IMR-90 (cell line): ENCODE measurements at regions not wholly inside any gene's neighbourhood (a gene's known extent, or its start where the extent isn't known, plus 50 kb on each side); places are given as distances from the start of the nearest gene placed in this dataset.

Source experiments
- ATAC-seq: fragments of 200-7000 bp; cut with Tn5 transposase; 2 replicates; pipeline ENCODE4 v1.9.1; 2020; ENCODE audit warnings: low read depth, mild to moderate bottlenecking, moderate library complexity
- BruUV-seq: library from RNA; stranded (reverse); fragments of 400-500 nt; replicated peaks from 2 replicates; lab custom pipeline; 2021; lab: Mats Ljungman, UMichigan
- CTCF ChIA-PET: fragments of 300-600 bp; formaldehyde crosslinking; extraction: SDS; loops from one replicate; lab custom pipeline; 2021; ENCODE audit warnings: antibody characterized with exemption; lab: Yijun Ruan, JAX
- POLR2A ChIA-PET: fragments of 300-600 bp; sonication (Branson Sonifier 250); formaldehyde crosslinking; loops from one replicate; lab custom pipeline; 2022; ENCODE audit warnings: antibody characterized with exemption; ENCODE audit not compliant: unreplicated experiment; lab: Charles Lee
- DNase-seq: peaks from one replicate; pipeline ENCODE4 v3.0.0; 2013
- H2AFZ ChIP-seq: replicated peaks from 2 replicates; pipeline ENCODE3; 2013; ENCODE audit warnings: low read length, mild to moderate bottlenecking; ENCODE audit not compliant: poor library complexity
- H2AK5ac ChIP-seq: 2 replicates; pipeline ENCODE4 v1.6.1; 2013; ENCODE audit warnings: low read depth, low read length, inconsistent platforms
- H2AK9ac ChIP-seq: replicated peaks from 2 replicates; pipeline ENCODE3; 2013; ENCODE audit warnings: mild to moderate bottlenecking, low read depth, low read length, moderate library complexity; ENCODE audit not compliant: poor library complexity
- H2BK120ac ChIP-seq: 2 replicates; pipeline ENCODE4 v1.6.1; 2013; ENCODE audit warnings: low read depth, low read length, inconsistent platforms
- H2BK15ac ChIP-seq: 3 replicates; pipeline ENCODE4 v1.6.1; 2013; ENCODE audit warnings: low read depth, low read length, inconsistent platforms
- H2BK20ac ChIP-seq: 2 replicates; pipeline ENCODE4 v1.6.1; 2013; ENCODE audit warnings: low read depth, mild to moderate bottlenecking, inconsistent platforms, low read length, moderate library complexity
- H2BK5ac ChIP-seq: 2 replicates; pipeline ENCODE4 v1.6.1; 2013; ENCODE audit warnings: mild to moderate bottlenecking, low read depth, low read length, inconsistent platforms; ENCODE audit not compliant: poor library complexity, severe bottlenecking
- H3K14ac ChIP-seq: replicated peaks from 2 replicates; pipeline ENCODE4 v1.6.1; 2013; ENCODE audit warnings: low read depth, low read length, inconsistent platforms
- H3K18ac ChIP-seq: 2 replicates; pipeline ENCODE4 v1.6.1; 2013; ENCODE audit warnings: low read depth, low read length, control low read depth
- H3K23ac ChIP-seq: 2 replicates; pipeline ENCODE4 v1.6.1; 2013; ENCODE audit warnings: low read depth, low read length, inconsistent platforms
- H3K27ac ChIP-seq: 2 replicates; pipeline ENCODE4 v1.5.1; 2013; ENCODE audit warnings: mild to moderate bottlenecking, control low read depth, low read length; ENCODE audit not compliant: insufficient read depth
- H3K27me3 ChIP-seq: 2 replicates; pipeline ENCODE4 v1.6.1; 2013; ENCODE audit warnings: low read length; ENCODE audit not compliant: control insufficient read depth, insufficient read depth
- H3K36me3 ChIP-seq: 2 replicates; pipeline ENCODE4 v1.6.1; 2013; ENCODE audit warnings: low read length, mixed read lengths; ENCODE audit not compliant: control insufficient read depth, insufficient read depth
- H3K4ac ChIP-seq: 2 replicates; pipeline ENCODE4 v1.6.1; 2013; ENCODE audit warnings: low read depth, low read length, inconsistent platforms
- H3K4me1 ChIP-seq: 2 replicates; pipeline ENCODE4 v1.6.1; 2013; ENCODE audit warnings: low read length, mixed read lengths; ENCODE audit not compliant: control insufficient read depth, insufficient read depth
- H3K4me2 ChIP-seq: 2 replicates; pipeline ENCODE4 v1.6.1; 2013; ENCODE audit warnings: low read depth, mild to moderate bottlenecking, control low read depth, low read length, moderate library complexity
- H3K4me3 ChIP-seq: 2 replicates; pipeline ENCODE4 v1.5.1; 2013; ENCODE audit warnings: low read depth, mild to moderate bottlenecking, control low read depth, low read length, moderate library complexity; ENCODE audit not compliant: insufficient read depth
- H3K56ac ChIP-seq: 2 replicates; pipeline ENCODE4 v1.6.1; 2013; ENCODE audit warnings: low read length, inconsistent platforms; ENCODE audit not compliant: insufficient read depth; ENCODE audit errors: extremely low read depth
- H3K79me1 ChIP-seq, 2 experiments: 2 replicates each; pipeline ENCODE4 v1.6.1; 2013; ENCODE audit warnings: low read length in 2 of 2, inconsistent platforms in 1 of 2, low read depth in 1 of 2
- H3K9ac ChIP-seq: 2 replicates; pipeline ENCODE4 v1.6.1; 2013; ENCODE audit warnings: low read depth, low read length, control low read depth
- H3K9me1 ChIP-seq: 2 replicates; pipeline ENCODE4 v1.6.1; 2013; ENCODE audit warnings: low read length, inconsistent platforms; ENCODE audit not compliant: insufficient read depth
- H3K9me3 ChIP-seq: 2 replicates; pipeline ENCODE4 v1.6.1; 2013; ENCODE audit warnings: low read length; ENCODE audit not compliant: control insufficient read depth, insufficient read depth
- H4K20me1 ChIP-seq: 2 replicates; pipeline ENCODE4 v1.6.1; 2013; ENCODE audit warnings: low read length, inconsistent platforms; ENCODE audit not compliant: insufficient read depth
- H4K5ac ChIP-seq: 2 replicates; pipeline ENCODE4 v1.6.1; 2013; ENCODE audit warnings: mild to moderate bottlenecking, low read depth, low read length, control low read depth
- H4K8ac ChIP-seq, 2 experiments: 2 replicates each; pipeline ENCODE4 v1.6.1; 2013; ENCODE audit warnings: low read depth in 2 of 2, low read length in 2 of 2, control low read depth in 1 of 2, inconsistent platforms in 1 of 2
- H4K91ac ChIP-seq: 2 replicates; pipeline ENCODE4 v1.6.1; 2013; ENCODE audit warnings: low read depth, low read length, inconsistent platforms; ENCODE audit not compliant: insufficient read depth
- BHLHE40 ChIP-seq: fragments of 150-350 bp; IDR thresholded peaks from 2 replicates; pipeline ENCODE4 v1.6.1; 2016; ENCODE audit warnings: mild to moderate bottlenecking, low read depth, low read length
- CEBPB ChIP-seq: IDR thresholded peaks from 2 replicates; pipeline ENCODE4 v1.6.1; 2012; ENCODE audit warnings: low read depth, low read length, improper control_type of control experiment
- CHD1 ChIP-seq: IDR thresholded peaks from 2 replicates; pipeline ENCODE4 v1.6.1; 2012; ENCODE audit warnings: low read depth, low read length, improper control_type of control experiment
- FOS ChIP-seq: fragments of 150-350 bp; IDR thresholded peaks from 2 replicates; pipeline ENCODE4 v1.6.1; 2016; ENCODE audit warnings: low read depth, low read length
- MAFK ChIP-seq: IDR thresholded peaks from 2 replicates; pipeline ENCODE4 v1.6.1; 2012; ENCODE audit warnings: low read depth, low read length, improper control_type of control experiment
- MAZ ChIP-seq: IDR thresholded peaks from 2 replicates; pipeline ENCODE4 v1.6.1; 2012; ENCODE audit warnings: low read depth, mild to moderate bottlenecking, low read length, improper control_type of control experiment, moderate library complexity, borderline replicate concordance
- POLR2A ChIP-seq: IDR thresholded peaks from 2 replicates; pipeline ENCODE4 v1.6.1; 2012; ENCODE audit warnings: mild to moderate bottlenecking, low read depth, low read length
- RAD21 ChIP-seq: IDR thresholded peaks from 2 replicates; pipeline ENCODE4 v1.6.1; 2012; ENCODE audit warnings: low read length, improper control_type of control experiment
- RFX5 ChIP-seq: IDR thresholded peaks from 2 replicates; pipeline ENCODE4 v1.8.0; 2012; ENCODE audit warnings: low read depth, mild to moderate bottlenecking, low read length, moderate library complexity
- WGBS, 2 experiments: methylation state at CpG; one replicate each; pipeline versions ENCODE4 v1.1.5 to v1.1.7; 2013; ENCODE audit warnings: missing lambda C conversion rate in 2 of 2; ENCODE audit not compliant: insufficient read length in 1 of 2; ENCODE audit errors: extremely low coverage in 2 of 2; 5-methylcytosine and 5-hydroxymethylcytosine counted together
- dilution Hi-C: fragments of 300-500 bp; cut with HindIII; formaldehyde crosslinking; loops from one replicate; pipeline ENCODE4 v1.14.3; 2018; ENCODE audit warnings: low sequenced_read_pairs; ENCODE audit not compliant: unreplicated experiment
- in situ Hi-C: fragments of 300-500 bp; cut with MboI; formaldehyde crosslinking; loops from 3 replicates; pipeline ENCODE4 v1.14.3; 2019; ENCODE audit warnings: low sequenced_read_pairs, inconsistent platforms, mixed read lengths
- intact Hi-C: fragments of 100-400 bp; cut with micrococcal nuclease; formaldehyde crosslinking; loops from 2 replicates; pipeline ENCODE4 v1.10.0; 2022
- TF ChIP-seq, protein P1 (sequence below): fragments of 150-350 bp; IDR thresholded peaks from 2 replicates; pipeline ENCODE4 v1.6.1; 2016; ENCODE audit warnings: low read depth, mild to moderate bottlenecking, low read length, moderate library complexity, borderline replicate concordance

DNA sequence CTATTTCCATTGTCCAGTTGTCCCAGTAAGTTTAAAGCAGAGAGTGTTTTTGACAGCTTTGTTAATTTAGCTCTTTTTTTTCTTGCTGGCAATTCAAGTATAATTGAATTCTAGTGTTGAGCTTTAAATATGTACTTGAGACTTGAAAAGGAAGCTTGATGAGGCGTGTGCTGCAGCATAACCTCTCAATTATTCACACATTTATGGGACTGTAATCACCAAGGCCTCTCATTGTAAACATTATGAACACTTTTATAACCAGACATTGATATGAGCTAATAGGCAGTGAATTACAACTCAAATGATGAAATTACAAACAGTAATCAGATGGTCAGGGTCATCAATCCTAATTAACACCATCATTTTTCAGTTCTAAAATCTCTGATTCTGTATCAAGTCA is 378.0 kb upstream of the DDHD1 start:
- no peak overlapping the region for H4K5ac ChIP-seq
- no peaks in the 10 kb centered on the region for H3K9me3 ChIP-seq
- BruUV-seq, result no TSS peak
- no peak overlapping the region for H2AK9ac ChIP-seq
- no peak overlapping the region for H3K56ac ChIP-seq
- WGBS, 2 experiments, result no CpG with 5 or more reads among the region's 1 CpG
- H3K79me1 ChIP-seq, result no peaks in the 10 kb centered on the region
- H2BK20ac ChIP-seq, result no peak overlapping the region
- TF ChIP-seq RAD21 (no peak), MAFK (no peak), CHD1 (no peak), CEBPB (no peak), FOS (no peak), MAZ (no peak), BHLHE40 (no peak), POLR2A (no peak), RFX5 (no peak)
- TF ChIP-seq, protein P1, sequence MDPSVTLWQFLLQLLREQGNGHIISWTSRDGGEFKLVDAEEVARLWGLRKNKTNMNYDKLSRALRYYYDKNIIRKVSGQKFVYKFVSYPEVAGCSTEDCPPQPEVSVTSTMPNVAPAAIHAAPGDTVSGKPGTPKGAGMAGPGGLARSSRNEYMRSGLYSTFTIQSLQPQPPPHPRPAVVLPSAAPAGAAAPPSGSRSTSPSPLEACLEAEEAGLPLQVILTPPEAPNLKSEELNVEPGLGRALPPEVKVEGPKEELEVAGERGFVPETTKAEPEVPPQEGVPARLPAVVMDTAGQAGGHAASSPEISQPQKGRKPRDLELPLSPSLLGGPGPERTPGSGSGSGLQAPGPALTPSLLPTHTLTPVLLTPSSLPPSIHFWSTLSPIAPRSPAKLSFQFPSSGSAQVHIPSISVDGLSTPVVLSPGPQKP, result no peak
- H3K27me3 ChIP-seq, result no peaks in the 10 kb centered on the region
- H3K4me3 ChIP-seq, result no peak overlapping the region
- CTCF ChIA-PET, result no interaction called here
- no peak overlapping the region for H3K23ac ChIP-seq
- in situ Hi-C loops, result loop anchor here (10.0 kb wide), 2 partner anchors 424 to 644 kb away; partner anchors contain the start of gene BMP4
- POLR2A ChIA-PET, result no interaction called here
- no peak overlapping the region for H4K8ac ChIP-seq
- dilution Hi-C loops, result no loop called here
- H3K14ac ChIP-seq, result no peak overlapping the region
- no peak overlapping the region for H3K27ac ChIP-seq
- no peak overlapping the region for H3K9ac ChIP-seq
- no peak for DNase-seq
- ATAC-seq, result no peak
- H3K36me3 ChIP-seq, result no peaks in the 10 kb centered on the region
- intact Hi-C loops, result no loop called here
- H2BK120ac ChIP-seq, result no peak overlapping the region
- peaks cover 7% of the 10 kb centered on the region for H3K9me1 ChIP-seq
- peak overlapping the region; percentile 65 for H3K18ac ChIP-seq
- no peak overlapping the region for H4K91ac ChIP-seq
- no peak overlapping the region for H2BK15ac ChIP-seq
- H3K4me2 ChIP-seq, result no peak overlapping the region
- H4K20me1 ChIP-seq, result no peaks in the 10 kb centered on the region
- no peak overlapping the region for H3K4ac ChIP-seq
- peaks cover 15% of the 10 kb centered on the region for H3K4me1 ChIP-seq
- H2AK5ac ChIP-seq, result no peak overlapping the region
- H2AFZ ChIP-seq, result no peak overlapping the region
- H2BK5ac ChIP-seq, result no peak overlapping the region
